Esophagus squamous epithelium (tissue), 4 donors: ENCODE measurements at regions not wholly inside any gene's neighbourhood (a gene's known extent, or its start where the extent isn't known, plus 50 kb on each side); places are given as distances from the start of the nearest gene placed in this dataset.
"Not testable (repeated sequence)": the region's sequence is repeated elsewhere in the genome, so short reads cannot be mapped to it uniquely, and the experiment has no call there.

Source experiments
- CTCF ChIP-seq, 6 experiments: fragments of 450-650 bp in 4 of 6; fragments of 200-600 bp in 2 of 6; sonication (generic) in 2 of 6; IDR thresholded peaks; one replicate each; pipeline ENCODE4 v1.5.1; 2016 to 2019; ENCODE audit warnings: antibody characterized with exemption in 6 of 6, mild to moderate bottlenecking in 4 of 6, moderate library complexity in 4 of 6
- POLR2A ChIP-seq, 4 donors: fragments of 450-650 bp; IDR thresholded peaks; one replicate each; pipeline ENCODE4 v1.6.1; 2017; ENCODE audit warnings: antibody characterized with exemption in 4 of 4, mild to moderate bottlenecking in 4 of 4, moderate library complexity in 3 of 4

GRCh38 chr12:107864727-107865126 lies 90.2 kb downstream of the ASCL4 start:
- TF ChIP-seq CTCF, POLR2A (IDR thresholded peaks at IDR 0.05): not testable (repeated sequence)
